HFFc6 (cell line): ENCODE measurements at regions not wholly inside any gene's neighbourhood (a gene's known extent, or its start where the extent isn't known, plus 50 kb on each side); places are given as distances from the start of the nearest gene placed in this dataset.

ENCODE experiments used
- DNase-seq: peaks from one replicate; pipeline ENCODE4 v3.0.0-alpha.2; 2018
- H3K27ac Mint-ChIP-seq: 2 replicates; pipeline ENCODE4 v1.8.0; 2020; ENCODE audit warnings: mild to moderate bottlenecking, mixed read lengths
- H3K27me3 Mint-ChIP-seq: 2 replicates; pipeline ENCODE4 v1.8.0; 2021; ENCODE audit warnings: mild to moderate bottlenecking, moderate library complexity, mixed read lengths; ENCODE audit not compliant: insufficient read depth
- H3K36me3 Mint-ChIP-seq: 2 replicates; pipeline ENCODE4 v1.8.0; 2021; ENCODE audit warnings: low read depth, mixed read lengths
- H3K4me1 Mint-ChIP-seq: 2 replicates; pipeline ENCODE4 v1.8.0; 2020; ENCODE audit warnings: low read depth, mixed read lengths
- H3K4me3 Mint-ChIP-seq: 2 replicates; pipeline ENCODE4 v1.8.0; 2020; ENCODE audit warnings: mild to moderate bottlenecking, moderate library complexity, mixed read lengths
- H3K9me3 Mint-ChIP-seq: 2 replicates; pipeline ENCODE4 v1.8.0; 2020; ENCODE audit warnings: mild to moderate bottlenecking, mixed read lengths
- TF ChIP-seq, protein P1 (sequence below): fragments of 200-600 bp; sonication (generic); IDR thresholded peaks from 2 replicates; pipeline ENCODE4 v1.5.0; 2021; ENCODE audit warnings: antibody characterized with exemption, mild to moderate bottlenecking

DNA sequence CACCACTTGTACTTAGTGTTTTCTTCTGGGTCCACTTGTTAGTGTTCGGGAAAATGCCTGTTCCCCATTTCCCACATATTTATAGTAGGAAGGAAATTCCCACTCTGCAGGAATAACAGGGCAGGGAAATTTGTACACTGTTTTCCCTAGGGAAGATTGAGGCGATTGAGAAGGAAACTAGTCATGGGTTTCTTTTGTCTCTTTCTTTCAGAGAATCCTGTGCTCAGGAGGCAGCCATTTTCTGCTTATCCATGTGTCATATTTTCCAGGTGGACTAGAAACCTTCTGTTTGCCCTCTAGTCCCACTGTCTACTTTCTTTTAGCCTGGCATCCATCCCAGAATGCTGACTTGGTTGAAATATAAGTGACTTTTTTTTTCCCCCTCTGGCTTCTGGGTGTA lies 299.1 kb upstream of the ANKRD50 start:
- no peak for DNase-seq
- Mint-ChIP-seq H3K4me3 (no peak overlapping the region), H3K9me3 (no peaks in the 10 kb centered on the region), H3K27me3 (no peaks in the 10 kb centered on the region), H3K4me1 (peaks cover 9% of the 10 kb centered on the region), H3K36me3 (no peaks in the 10 kb centered on the region; the same call in 1 of the 2 replicates), H3K27ac (no peak overlapping the region)
- TF ChIP-seq, protein P1, sequence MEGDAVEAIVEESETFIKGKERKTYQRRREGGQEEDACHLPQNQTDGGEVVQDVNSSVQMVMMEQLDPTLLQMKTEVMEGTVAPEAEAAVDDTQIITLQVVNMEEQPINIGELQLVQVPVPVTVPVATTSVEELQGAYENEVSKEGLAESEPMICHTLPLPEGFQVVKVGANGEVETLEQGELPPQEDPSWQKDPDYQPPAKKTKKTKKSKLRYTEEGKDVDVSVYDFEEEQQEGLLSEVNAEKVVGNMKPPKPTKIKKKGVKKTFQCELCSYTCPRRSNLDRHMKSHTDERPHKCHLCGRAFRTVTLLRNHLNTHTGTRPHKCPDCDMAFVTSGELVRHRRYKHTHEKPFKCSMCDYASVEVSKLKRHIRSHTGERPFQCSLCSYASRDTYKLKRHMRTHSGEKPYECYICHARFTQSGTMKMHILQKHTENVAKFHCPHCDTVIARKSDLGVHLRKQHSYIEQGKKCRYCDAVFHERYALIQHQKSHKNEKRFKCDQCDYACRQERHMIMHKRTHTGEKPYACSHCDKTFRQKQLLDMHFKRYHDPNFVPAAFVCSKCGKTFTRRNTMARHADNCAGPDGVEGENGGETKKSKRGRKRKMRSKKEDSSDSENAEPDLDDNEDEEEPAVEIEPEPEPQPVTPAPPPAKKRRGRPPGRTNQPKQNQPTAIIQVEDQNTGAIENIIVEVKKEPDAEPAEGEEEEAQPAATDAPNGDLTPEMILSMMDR: no peak

DNA sequence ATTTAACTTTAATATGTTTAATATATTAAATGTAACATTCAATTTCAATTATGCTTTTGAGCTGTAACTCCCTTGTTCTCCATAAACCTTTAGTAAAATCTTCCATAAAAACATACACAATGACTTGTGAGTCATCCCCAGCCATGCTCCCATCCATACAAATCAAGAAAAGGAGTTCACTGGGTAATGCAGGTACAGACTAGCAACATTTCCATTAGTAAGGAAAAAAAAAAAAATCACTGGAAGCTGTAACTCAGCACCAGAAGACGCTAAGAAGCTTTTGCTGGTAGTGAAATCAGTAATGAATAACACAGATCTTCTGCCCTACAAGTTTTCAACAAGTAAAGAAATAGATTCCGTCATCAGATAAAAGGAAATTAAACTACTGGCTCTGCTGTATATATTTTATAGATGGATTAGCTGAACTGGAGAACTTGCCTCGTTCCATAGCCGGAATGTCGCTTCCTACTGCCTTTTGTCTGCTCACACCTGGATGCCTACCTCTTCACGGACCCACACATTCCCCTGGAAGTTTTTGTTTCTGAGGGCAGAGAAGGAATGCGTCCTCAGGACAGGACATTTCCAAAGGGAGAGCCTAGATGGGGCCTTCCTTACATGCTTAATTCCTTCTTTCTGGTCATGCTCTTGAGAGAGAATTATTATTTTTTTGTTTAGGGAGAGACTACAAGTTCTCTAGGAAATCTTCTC lies 298.4 kb upstream of the ANKRD50 start:
- Mint-ChIP-seq H3K4me3 (no peak overlapping the region), H3K4me1 (peaks cover 9% of the 10 kb centered on the region), H3K27me3 (no peaks in the 10 kb centered on the region), H3K27ac (no peak overlapping the region), H3K9me3 (no peaks in the 10 kb centered on the region), H3K36me3 (no peaks in the 10 kb centered on the region; the same call in 1 of the 2 replicates)
- no peak for DNase-seq
- TF ChIP-seq, protein P1: no peak

DNA sequence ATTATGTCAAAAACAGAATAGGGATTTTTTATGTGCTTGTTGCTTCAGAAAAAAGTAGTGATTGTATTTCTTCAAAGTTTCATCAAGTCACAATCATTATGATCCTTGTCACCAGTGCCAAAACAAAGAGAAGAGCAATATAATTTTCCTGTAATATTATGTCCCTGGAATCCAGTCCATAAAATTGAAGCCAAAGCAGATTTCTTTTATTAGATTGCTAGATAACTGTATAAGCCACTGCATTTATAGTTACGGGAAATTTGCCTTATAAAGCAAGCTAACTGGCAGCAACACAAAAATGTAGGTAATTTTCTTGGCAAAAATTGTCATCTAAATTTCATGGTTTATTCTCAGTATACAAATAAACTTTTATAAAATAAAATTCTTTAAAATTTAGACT lies 296.1 kb upstream of the ANKRD50 start:
- no peak overlapping the region for H3K27ac Mint-ChIP-seq

DNA sequence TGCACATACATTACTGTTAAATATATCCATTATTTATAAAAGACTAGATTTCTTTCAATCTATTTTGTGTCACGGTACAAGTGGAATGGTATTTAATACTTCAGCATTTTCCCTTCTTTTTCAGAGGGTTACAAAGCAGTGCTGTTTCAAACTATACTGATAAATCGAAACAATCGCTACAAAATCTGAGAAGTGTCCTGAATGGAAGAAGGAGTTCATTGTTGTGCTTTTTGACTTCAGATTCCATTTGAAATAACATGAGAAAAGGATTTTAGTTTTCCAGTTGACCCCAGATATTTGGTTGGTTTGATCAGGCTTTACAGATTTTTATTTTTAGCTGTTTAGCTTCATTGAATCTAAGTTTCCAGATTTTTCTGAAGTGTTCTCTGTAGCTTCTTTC lies 292.1 kb upstream of the ANKRD50 start:
- no peaks in the 10 kb centered on the region for H3K9me3 Mint-ChIP-seq
- no peaks in the 10 kb centered on the region for H3K4me1 Mint-ChIP-seq
- H3K27ac Mint-ChIP-seq: no peak overlapping the region
- H3K27me3 Mint-ChIP-seq: no peaks in the 10 kb centered on the region
- H3K36me3 Mint-ChIP-seq: no peaks in the 10 kb centered on the region; the same call in 1 of the 2 replicates
- no peak for DNase-seq
- no peak overlapping the region for H3K4me3 Mint-ChIP-seq
- TF ChIP-seq, protein P1: no peak

More for the DNA sequence above, 296.1 kb upstream of the ANKRD50 start:
- TF ChIP-seq, protein P1: no peak
- Mint-ChIP-seq H3K9me3 (no peaks in the 10 kb centered on the region), H3K4me3 (no peak overlapping the region), H3K4me1 (peaks cover 2% of the 10 kb centered on the region), H3K36me3 (no peaks in the 10 kb centered on the region; the same call in 1 of the 2 replicates), H3K27me3 (no peaks in the 10 kb centered on the region)
- no peak for DNase-seq

DNA sequence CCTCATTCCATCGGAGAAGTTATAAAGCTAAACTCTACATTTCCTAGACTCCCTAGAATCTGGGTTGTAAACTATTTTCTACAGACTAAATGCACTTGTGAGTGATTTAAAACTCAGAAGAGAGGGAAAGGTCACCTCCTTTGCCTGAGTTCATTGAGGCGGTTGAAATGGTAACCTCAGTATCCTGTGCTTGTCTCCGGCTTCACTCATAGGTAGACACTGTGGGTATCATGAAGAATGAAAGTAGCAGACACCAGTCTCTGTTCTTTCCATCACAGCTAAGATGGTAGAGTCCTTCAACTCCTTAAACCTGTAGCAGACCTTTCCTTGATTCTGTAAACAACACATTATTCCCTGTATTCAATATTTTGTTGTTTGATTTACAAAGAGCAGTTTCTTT lies 291.3 kb upstream of the ANKRD50 start:
- Mint-ChIP-seq H3K4me1 (no peaks in the 10 kb centered on the region), H3K27me3 (no peaks in the 10 kb centered on the region), H3K36me3 (no peaks in the 10 kb centered on the region; the same call in 1 of the 2 replicates), H3K27ac (no peak overlapping the region), H3K4me3 (no peak overlapping the region), H3K9me3 (no peaks in the 10 kb centered on the region)
- TF ChIP-seq, protein P1: no peak
- DNase-seq: no peak
